Right renal pelvis (tissue), 4 donors: ENCODE measurements at regions not wholly inside any gene's neighbourhood (a gene's known extent, or its start where the extent isn't known, plus 50 kb on each side); places are given as distances from the start of the nearest gene placed in this dataset.
A peak's percentile ranks its signal among the peaks of the same experiment; 100 is the strongest.

Experiments used
- DNase-seq, 4 donors: peaks; one replicate each; pipeline ENCODE4 v3.0.0-alpha.2; 2013; ENCODE audit warnings: low read depth in 4 of 4, low spot score in 3 of 4, missing footprints in 1 of 4

- no peak for DNase-seq
Observed at GRCh38 chr1:222995236-222995580, 147.8 kb downstream of the TLR5 start.

- DNase-seq = no peak
Observed at GRCh38 chr1:222995620-222996309, 147.3 kb downstream of the TLR5 start.

GRCh38 chr1:222996310-222996975 is 146.6 kb downstream of the TLR5 start:
- peak in 1 of 4 donors; percentile 47 for DNase-seq

- no peak for DNase-seq
Observed at GRCh38 chr1:223000632-223001031, 142.4 kb downstream of the TLR5 start.

DNA sequence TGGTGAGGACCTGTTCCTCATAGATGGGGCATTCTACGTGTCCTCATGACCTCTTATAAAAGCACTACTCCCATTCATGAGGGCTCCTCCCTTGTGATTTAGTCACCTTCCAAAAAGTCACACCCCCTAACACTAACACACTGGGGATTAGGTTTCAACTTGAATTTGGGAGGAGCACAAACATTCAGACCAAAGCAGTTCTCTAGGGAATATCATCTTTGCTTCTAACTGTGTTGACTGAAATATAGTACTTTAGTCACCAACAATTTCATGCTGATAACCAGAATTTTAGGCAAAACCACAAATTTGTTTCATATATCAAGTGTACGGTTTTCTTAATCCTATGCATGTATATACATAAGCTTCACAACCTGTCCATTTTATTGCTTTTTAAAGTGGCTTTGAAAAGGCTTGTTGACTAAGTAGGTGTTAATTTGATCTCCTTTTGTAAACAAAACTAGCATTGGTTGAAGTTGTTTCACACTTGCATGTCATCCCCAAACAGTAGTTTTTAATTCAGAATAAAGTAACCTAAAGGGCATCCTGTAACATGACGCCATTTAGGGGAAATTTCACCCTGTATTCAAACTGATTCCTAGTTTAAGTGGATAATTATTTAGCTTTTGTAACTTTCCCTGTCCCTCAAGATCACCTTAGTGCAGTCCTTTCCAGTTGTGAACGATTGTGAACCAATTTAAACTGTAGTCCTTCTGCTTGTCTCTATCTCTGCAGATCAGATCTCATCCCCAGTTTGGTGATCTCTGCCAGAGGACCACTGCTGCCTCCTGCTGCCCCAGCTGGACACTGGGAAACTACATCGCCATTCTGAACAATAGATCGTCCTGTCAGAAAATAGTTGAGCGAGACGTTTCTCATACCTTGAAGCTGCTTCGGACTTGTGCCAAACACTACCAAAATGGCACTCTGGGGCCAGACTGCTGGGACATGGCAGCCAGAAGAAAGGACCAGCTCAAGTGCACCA is 141.1 kb downstream of the TLR5 start:
- no peak for DNase-seq

DNA sequence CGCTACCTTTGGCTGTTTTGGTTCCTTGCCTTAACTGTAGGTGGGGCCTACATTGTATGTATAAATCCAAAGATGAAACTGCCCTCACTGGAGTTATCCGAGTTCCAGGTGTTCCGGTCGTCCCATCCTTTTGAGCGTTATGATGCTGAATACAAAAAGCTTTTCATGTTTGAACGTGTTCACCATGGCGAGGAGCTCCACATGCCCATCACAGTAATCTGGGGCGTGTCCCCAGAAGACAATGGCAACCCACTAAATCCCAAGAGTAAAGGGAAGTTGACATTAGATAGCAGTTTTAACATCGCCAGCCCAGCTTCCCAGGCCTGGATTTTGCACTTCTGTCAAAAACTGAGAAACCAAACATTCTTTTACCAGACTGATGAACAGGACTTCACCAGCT is 139.5 kb downstream of the TLR5 start:
- no peak for DNase-seq

DNA sequence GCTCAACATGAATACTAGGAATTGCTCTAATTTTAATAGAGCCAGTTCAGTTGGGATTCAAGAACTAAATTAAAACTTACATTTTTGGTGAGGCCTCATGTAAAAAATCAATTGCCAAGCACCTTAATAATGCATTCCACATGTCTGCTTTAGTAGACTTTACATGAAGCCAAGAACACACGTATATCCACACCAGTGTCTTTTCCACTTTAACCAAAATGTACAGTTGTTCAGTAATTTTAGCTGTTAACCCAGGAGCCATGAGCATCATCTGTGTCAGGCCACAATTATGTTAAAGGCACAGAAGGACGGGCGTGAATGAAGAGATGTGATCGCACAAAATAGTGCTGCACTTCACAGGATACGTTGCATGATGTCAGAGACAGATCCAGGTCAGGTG is 136.7 kb downstream of the TLR5 start:
- no peak for DNase-seq

- peak in 1 of 4 donors; percentile 45 for DNase-seq
Observed at GRCh38 chr1:223006917-223007648, 136.0 kb downstream of the TLR5 start.

DNA sequence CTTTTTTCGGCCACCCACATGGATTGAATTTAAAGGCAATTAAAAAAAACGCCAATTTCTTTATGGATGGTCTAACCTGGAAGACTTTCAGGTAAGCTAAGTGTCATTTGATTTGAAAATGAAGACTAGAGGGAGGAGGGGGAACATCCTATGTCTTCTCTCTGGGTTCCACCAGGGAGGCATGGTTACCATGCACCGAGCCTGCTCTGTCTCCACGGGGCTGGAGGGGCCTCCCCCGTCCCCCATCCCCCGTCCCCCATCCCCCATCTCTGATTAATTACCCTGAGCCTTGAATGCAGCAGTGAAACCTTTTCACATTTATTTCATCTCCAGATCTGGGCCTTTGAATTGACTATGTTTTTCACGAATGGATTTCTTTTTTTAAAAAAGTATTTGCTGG is 135.1 kb downstream of the TLR5 start:
- DNase-seq = no peak

- DNase-seq = no peak
Observed at GRCh38 chr1:223008808-223009207, 134.2 kb downstream of the TLR5 start.

DNA sequence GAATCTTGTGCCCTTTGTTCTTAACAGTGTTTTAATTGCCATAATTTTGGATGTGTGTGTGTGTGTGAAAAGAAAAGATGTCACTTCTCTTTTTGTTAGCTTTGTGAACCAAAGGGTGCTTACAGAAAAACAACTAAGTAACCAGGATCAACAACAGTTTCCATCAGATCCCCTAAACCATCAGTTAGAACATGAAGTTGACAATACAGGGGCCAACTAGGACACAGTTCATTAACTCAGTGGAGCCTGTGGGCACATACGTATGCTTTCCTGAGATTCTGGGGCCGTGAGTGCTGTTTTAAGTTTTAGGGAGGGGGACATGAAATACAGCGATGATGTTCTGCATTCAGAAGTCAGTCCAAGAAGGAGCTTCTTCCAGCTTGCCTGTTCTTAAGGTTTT is 133.6 kb downstream of the TLR5 start:
- DNase-seq = no peak

- DNase-seq = no peak
Observed at GRCh38 chr1:223010582-223011504, 132.2 kb downstream of the TLR5 start.

DNA sequence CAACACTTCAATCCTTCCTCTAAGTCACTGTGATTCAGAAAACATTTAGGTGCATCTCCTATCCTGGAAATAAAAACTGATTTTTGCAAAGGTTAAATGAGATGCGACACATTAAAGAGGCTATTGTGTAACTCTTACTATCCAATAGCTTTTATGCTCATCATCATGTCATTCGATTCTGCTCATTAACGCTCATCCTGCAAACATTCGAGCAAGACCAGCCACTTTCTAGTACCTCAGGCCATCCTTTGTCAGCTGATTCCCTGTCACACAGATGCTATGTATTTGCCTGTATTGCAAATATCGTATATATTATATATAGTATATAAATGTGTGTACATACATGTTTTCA is 131.6 kb downstream of the TLR5 start:
- DNase-seq = no peak

GRCh38 chr1:223012176-223012788 is 130.8 kb downstream of the TLR5 start:
- DNase-seq = no peak

DNA sequence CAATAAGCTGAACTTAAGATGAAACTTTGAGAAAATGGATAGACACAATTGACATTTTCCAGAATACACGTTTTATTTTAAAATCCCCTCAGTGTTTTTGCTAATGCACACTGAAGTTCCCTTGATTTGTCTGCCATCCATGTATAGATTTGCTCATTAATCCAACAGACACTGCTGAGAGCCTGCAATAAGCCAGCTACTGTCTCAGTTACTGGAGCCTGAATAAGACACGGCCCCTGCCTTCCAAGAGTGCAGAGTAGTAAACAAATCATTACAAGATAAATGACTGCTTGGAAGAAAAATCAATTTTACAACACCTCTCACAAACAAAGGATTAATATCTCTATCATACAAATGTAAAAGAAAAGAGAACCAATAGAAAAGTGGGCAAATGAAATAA is 130.1 kb downstream of the TLR5 start:
- DNase-seq = no peak

DNA sequence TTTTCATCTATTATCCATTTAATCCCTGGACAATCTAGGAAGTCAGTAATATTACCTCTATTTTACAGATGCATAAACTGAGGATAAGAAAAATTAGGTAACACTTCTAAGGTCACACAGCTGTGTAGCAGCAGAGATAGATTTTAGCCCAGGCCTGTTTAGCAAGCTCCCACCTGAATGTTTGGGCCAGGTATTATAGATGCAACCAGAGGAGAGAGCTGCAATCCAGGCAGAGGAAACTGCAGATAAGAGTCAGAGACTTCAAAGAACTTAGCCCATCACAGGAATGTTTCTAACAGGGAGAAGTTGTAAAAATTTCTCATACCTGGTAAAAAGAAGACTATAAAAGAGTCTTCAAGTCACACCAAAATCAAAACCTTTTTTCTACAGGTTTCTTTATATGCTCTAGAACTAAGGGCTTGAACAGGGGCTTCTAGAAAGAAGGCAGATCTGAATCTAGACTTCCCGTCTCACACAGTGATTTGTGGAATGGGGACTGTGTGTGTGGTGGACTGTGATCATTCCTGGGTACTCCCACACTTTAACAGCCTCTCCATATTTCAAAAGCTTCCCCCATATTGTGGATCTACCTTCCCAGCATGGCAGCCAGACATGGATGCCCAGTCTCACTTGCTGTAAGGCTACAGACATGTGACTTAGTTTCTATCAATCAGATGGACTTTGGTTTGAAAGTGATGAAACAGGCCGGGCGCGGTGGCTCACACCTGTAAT is 128.7 kb downstream of the TLR5 start:
- no peak for DNase-seq

GRCh38 chr1:223016381-223016780 is 126.7 kb downstream of the TLR5 start:
- no peak for DNase-seq

- no peak for DNase-seq
Observed at GRCh38 chr1:223016890-223017289, 126.2 kb downstream of the TLR5 start.

DNA sequence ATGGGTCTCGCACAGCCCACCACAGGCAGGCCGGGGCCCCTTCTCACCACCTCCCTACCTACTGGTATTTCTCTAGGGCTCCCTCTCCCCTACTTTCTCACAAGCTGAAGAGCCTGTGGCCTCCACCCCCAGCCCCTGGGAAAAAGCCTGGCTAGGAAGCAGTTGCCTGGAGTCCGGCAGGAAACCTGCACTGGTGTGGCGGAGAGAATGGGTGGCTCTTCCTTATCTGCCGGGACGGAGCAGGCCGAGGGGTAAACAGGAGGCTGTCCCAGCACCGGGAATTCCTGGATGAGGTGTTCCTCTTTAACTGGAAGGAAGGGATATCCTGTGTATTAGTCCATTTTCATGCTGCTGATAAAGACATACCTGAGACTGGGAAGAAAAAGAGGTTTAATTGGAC is 125.8 kb downstream of the TLR5 start:
- DNase-seq = no peak
